ENCODE measurements at regions not wholly inside any gene's neighbourhood (a gene's known extent, or its start where the extent isn't known, plus 50 kb on each side); places are given as distances from the start of the nearest gene placed in this dataset.

GRCh38 chr15:81950841-81951414 is 94.9 kb downstream of the MEX3B start (continued):
- TF ChIP-seq ZNF331 (CRISPR knock-in tag; IDR thresholded peaks at IDR 0.05; ENCODE audit: low read depth) (no peak), JUNB (IDR thresholded peaks at IDR 0.05; ENCODE audit: unreplicated experiment) (no peak), POLR2AphosphoS5 (IDR thresholded peaks at IDR 0.05; ENCODE audit: low read depth) (no peak), ZNF114 (CRISPR knock-in tag; IDR thresholded peaks at IDR 0.05) (no peak), ETS1 (IDR thresholded peaks at IDR 0.05) (no peak)

- H4K20me1 ChIP-seq (replicated peaks; ENCODE audit: insufficient read depth), result no peaks in the 10 kb centered on the region
- H3K9me2 ChIP-seq (ENCODE audit: insufficient read depth), result no peaks in the 10 kb centered on the region
- H3K4me1 Mint-ChIP-seq, result peaks cover 13% of the 10 kb centered on the region
- DNase-seq (ENCODE audit: low spot score), result no peak
- peaks cover 8% of the 10 kb centered on the region for H3K27me3 Mint-ChIP-seq (ENCODE audit: insufficient read depth, low read depth, poor library complexity)
- H3K36me3 ChIP-seq (ENCODE audit: insufficient read depth), result no peaks in the 10 kb centered on the region
- ATAC-seq, result no peak
- TF ChIP-seq EZH2phosphoT487 (IDR thresholded peaks at IDR 0.05; ENCODE audit: unreplicated experiment), result no peak
- no peak overlapping the region for H3K4me3 Mint-ChIP-seq
- H3K4me1 ChIP-seq (ENCODE audit: insufficient read depth), result no peaks in the 10 kb centered on the region
- H3K9me3 Mint-ChIP-seq, result no peaks in the 10 kb centered on the region
- no peak overlapping the region for H3K4me2 ChIP-seq
- no peak overlapping the region for H3K27ac Mint-ChIP-seq
- no peaks in the 10 kb centered on the region for H3F3A ChIP-seq (replicated peaks; ENCODE audit: low read depth)
- H3K36me3 Mint-ChIP-seq (ENCODE audit: low read depth), result peaks cover 3% of the 10 kb centered on the region; the same call in 2 of the 3 replicates
- H3K79me2 ChIP-seq (replicated peaks; ENCODE audit: insufficient read depth), result no peaks in the 10 kb centered on the region
- H2AFZ ChIP-seq, result no peak overlapping the region
- H3K4me3 ChIP-seq, result no peak overlapping the region
- H3K27ac ChIP-seq (ENCODE audit: low read depth), result no peak overlapping the region
- no peaks in the 10 kb centered on the region for H3K27me3 ChIP-seq (ENCODE audit: insufficient read depth)
These were observed 97.1 kb downstream of the MEX3B start for GRCh38 chr15:81948751-81949150.

GRCh38 chr15:81948222-81948621 is 97.6 kb downstream of the MEX3B start:
- Histone ChIP-seq H3K27ac (ENCODE audit: low read depth) (no peak overlapping the region), H3K27me3 (ENCODE audit: insufficient read depth) (no peaks in the 10 kb centered on the region), H3F3A (replicated peaks; ENCODE audit: low read depth) (no peaks in the 10 kb centered on the region), H3K36me3 (ENCODE audit: insufficient read depth) (no peaks in the 10 kb centered on the region), H3K4me1 (ENCODE audit: insufficient read depth) (no peaks in the 10 kb centered on the region), H3K79me2 (replicated peaks; ENCODE audit: insufficient read depth) (no peaks in the 10 kb centered on the region), H3K4me2 (no peak overlapping the region), H3K9me2 (ENCODE audit: insufficient read depth) (no peaks in the 10 kb centered on the region), H4K20me1 (replicated peaks; ENCODE audit: insufficient read depth) (no peaks in the 10 kb centered on the region), H2AFZ (no peak overlapping the region), H3K4me3 (no peak overlapping the region)
- Mint-ChIP-seq H3K4me3 (no peak overlapping the region), H3K27ac (no peak overlapping the region), H3K36me3 (ENCODE audit: low read depth) (peaks cover 3% of the 10 kb centered on the region; the same call in 2 of the 3 replicates), H3K4me1 (peaks cover 13% of the 10 kb centered on the region), H3K9me3 (no peaks in the 10 kb centered on the region), H3K27me3 (ENCODE audit: insufficient read depth, low read depth, poor library complexity) (peaks cover 8% of the 10 kb centered on the region)
- DNase-seq (ENCODE audit: low spot score), result no peak
- ATAC-seq, result no peak
- TF ChIP-seq EZH2phosphoT487 (IDR thresholded peaks at IDR 0.05; ENCODE audit: unreplicated experiment) (no peak), CTCF (conservative IDR thresholded peaks at IDR 0.05; ENCODE audit: low read depth in 2 of 2) (no peak), ZNF331 (CRISPR knock-in tag; IDR thresholded peaks at IDR 0.05; ENCODE audit: low read depth) (no peak), NANOG (IDR thresholded peaks at IDR 0.05; ENCODE audit: borderline replicate concordance) (no peak), STAT1 (IDR thresholded peaks at IDR 0.05; ENCODE audit: unreplicated experiment) (no peak), ZNF114 (CRISPR knock-in tag; IDR thresholded peaks at IDR 0.05) (no peak), JUNB (IDR thresholded peaks at IDR 0.05; ENCODE audit: unreplicated experiment) (no peak), ZNF462 (CRISPR knock-in tag; IDR thresholded peaks at IDR 0.05) (no peak)

Measured in GM23338 (cell line).